ENCODE measurements at regions not wholly inside any gene's neighbourhood (a gene's known extent, or its start where the extent isn't known, plus 50 kb on each side); places are given as distances from the start of the nearest gene placed in this dataset.

DNA sequence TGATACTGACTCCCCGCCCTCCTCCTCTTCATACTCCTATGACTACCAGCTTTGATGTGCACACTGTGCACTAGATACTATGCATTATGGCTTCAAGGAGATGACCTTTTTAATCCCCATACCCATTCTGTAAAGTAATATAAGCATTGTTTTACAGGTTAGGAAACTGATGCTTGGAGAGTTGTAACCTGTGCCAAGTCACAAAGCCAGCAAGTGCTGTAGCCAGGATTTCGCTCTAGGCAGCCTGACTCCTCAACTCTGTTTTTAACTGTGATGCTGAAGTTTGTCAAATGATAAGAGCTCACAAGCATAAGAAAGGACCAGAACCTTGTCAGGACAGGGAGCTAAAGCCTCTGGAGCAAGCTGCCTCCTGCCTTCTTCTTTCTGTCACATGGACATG is 461.3 kb downstream of the TMEM232 start:
- Histone ChIP-seq H3K4me1 (peaks cover 0 to 29% (median 24%) of the 10 kb centered on the region in 4 donors), H3K27me3 (no peaks in the 10 kb centered on the region), H3K9me3 (no peaks in the 10 kb centered on the region), H3K4me3 (no peak overlapping the region), H3K36me3 (no peaks in the 10 kb centered on the region), H3K27ac (peak overlapping the region in 1 of 4 donors; percentile 25)
- TF ChIP-seq, protein P1, sequence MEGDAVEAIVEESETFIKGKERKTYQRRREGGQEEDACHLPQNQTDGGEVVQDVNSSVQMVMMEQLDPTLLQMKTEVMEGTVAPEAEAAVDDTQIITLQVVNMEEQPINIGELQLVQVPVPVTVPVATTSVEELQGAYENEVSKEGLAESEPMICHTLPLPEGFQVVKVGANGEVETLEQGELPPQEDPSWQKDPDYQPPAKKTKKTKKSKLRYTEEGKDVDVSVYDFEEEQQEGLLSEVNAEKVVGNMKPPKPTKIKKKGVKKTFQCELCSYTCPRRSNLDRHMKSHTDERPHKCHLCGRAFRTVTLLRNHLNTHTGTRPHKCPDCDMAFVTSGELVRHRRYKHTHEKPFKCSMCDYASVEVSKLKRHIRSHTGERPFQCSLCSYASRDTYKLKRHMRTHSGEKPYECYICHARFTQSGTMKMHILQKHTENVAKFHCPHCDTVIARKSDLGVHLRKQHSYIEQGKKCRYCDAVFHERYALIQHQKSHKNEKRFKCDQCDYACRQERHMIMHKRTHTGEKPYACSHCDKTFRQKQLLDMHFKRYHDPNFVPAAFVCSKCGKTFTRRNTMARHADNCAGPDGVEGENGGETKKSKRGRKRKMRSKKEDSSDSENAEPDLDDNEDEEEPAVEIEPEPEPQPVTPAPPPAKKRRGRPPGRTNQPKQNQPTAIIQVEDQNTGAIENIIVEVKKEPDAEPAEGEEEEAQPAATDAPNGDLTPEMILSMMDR (IDR thresholded peaks at IDR 0.05): no peak
- no peak for TF ChIP-seq POLR2AphosphoS5 (IDR thresholded peaks at IDR 0.05)
- no peak for TF ChIP-seq EP300 (IDR thresholded peaks at IDR 0.05)
- no peak for TF ChIP-seq POLR2A (IDR thresholded peaks at IDR 0.05)
- WGBS, 2 donors: 91 to 97% methylated on average over 2 of the region's 2 CpGs
- intact Hi-C loops (cut with DNase I): no loop called here
- no peak for DNase-seq

DNA sequence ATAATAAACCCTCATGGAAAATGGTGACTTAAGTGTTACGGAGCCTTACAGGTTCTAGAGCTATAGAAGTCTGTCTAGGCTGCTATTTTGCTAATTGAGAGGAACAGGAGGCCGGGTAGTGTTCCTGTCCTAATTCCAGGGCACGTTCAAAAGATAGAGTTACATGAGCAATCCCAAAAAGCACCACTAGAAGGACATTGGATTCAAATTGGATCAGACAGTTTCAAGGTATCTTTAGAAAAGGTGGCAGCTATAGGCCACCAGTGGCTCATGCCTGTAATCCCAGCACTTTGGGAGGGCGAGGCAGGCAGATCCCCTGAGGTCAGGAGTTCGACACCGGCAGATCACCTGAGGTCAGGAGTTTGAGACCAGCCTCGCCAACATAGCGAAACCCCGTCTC is 458.8 kb downstream of the TMEM232 start:
- TF ChIP-seq POLR2AphosphoS5 (IDR thresholded peaks at IDR 0.05) (no peak), EP300 (IDR thresholded peaks at IDR 0.05) (no peak), POLR2A (IDR thresholded peaks at IDR 0.05) (no peak)
- TF ChIP-seq, protein P1 (IDR thresholded peaks at IDR 0.05): no peak
- 89 to 90% methylated on average over 9 of the region's 9 CpGs for WGBS, 2 donors
- Histone ChIP-seq H3K27me3 (no peaks in the 10 kb centered on the region), H3K36me3 (no peaks in the 10 kb centered on the region), H3K4me3 (no peak overlapping the region), H3K27ac (no peak overlapping the region), H3K9me3 (no peaks in the 10 kb centered on the region), H3K4me1 (peaks cover 0 to 21% (median 17%) of the 10 kb centered on the region in 4 donors)
- DNase-seq: no peak
- intact Hi-C loops (cut with DNase I): no loop called here

DNA sequence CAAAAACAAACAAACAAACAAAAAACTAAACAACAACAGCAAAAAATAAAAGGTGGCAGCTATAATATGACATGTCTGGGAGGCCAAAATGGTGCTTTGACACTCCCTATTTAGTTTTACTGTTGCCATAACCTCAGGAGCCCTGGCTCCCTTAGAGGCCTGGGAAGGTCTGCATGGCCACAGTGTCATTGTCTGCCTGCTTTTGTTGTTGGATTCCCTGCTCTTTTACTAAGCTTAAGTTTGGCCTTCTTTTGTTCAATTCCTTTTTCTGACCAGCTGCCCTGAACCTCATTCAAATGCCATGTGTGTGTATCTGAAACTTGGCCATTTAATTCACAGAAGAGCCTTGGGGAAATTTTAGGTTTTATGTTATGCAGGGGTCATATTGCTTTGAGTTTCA is 458.2 kb downstream of the TMEM232 start:
- Histone ChIP-seq H3K4me3 (no peak overlapping the region), H3K27ac (no peak overlapping the region), H3K27me3 (no peaks in the 10 kb centered on the region), H3K36me3 (no peaks in the 10 kb centered on the region), H3K4me1 (peaks cover 0 to 16% (median 12%) of the 10 kb centered on the region in 4 donors), H3K9me3 (no peaks in the 10 kb centered on the region)
- intact Hi-C loops (cut with DNase I): no loop called here
- no peak for DNase-seq
- TF ChIP-seq POLR2AphosphoS5 (IDR thresholded peaks at IDR 0.05): no peak
- TF ChIP-seq POLR2A (IDR thresholded peaks at IDR 0.05): no peak
- TF ChIP-seq EP300 (IDR thresholded peaks at IDR 0.05): no peak
- TF ChIP-seq, protein P1 (IDR thresholded peaks at IDR 0.05): no peak

DNA sequence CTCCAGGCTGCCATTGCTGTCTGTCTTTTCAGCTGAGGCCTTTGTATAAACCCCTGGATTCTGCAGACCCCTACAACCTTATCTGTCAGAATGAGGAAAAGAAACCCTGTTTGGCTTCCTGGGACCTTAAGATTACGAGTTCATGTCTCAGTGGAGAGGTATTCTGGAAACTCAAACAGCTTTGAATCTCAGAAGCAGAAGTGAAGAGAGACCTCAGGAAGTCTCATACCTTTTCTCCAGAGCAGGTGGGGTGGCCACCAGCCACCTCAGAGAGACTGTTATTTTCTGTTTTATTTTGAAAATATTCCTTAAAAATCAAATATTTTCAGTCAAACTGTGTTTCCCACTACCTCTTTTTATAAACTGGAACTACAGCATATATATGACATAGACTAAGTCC is 457.5 kb downstream of the TMEM232 start:
- Histone ChIP-seq H3K36me3 (no peaks in the 10 kb centered on the region), H3K27ac (no peak overlapping the region), H3K4me3 (no peak overlapping the region), H3K27me3 (no peaks in the 10 kb centered on the region), H3K9me3 (no peaks in the 10 kb centered on the region), H3K4me1 (peaks cover 0 to 13% (median 11%) of the 10 kb centered on the region in 4 donors)
- 79 to 83% methylated on average over 1 of the region's 1 CpG for WGBS, 2 donors
- no peak for TF ChIP-seq POLR2AphosphoS5 (IDR thresholded peaks at IDR 0.05)
- no peak for TF ChIP-seq EP300 (IDR thresholded peaks at IDR 0.05)
- TF ChIP-seq, protein P1 (IDR thresholded peaks at IDR 0.05): no peak
- TF ChIP-seq POLR2A (IDR thresholded peaks at IDR 0.05): no peak
- DNase-seq: no peak
- intact Hi-C loops (cut with DNase I): no loop called here

DNA sequence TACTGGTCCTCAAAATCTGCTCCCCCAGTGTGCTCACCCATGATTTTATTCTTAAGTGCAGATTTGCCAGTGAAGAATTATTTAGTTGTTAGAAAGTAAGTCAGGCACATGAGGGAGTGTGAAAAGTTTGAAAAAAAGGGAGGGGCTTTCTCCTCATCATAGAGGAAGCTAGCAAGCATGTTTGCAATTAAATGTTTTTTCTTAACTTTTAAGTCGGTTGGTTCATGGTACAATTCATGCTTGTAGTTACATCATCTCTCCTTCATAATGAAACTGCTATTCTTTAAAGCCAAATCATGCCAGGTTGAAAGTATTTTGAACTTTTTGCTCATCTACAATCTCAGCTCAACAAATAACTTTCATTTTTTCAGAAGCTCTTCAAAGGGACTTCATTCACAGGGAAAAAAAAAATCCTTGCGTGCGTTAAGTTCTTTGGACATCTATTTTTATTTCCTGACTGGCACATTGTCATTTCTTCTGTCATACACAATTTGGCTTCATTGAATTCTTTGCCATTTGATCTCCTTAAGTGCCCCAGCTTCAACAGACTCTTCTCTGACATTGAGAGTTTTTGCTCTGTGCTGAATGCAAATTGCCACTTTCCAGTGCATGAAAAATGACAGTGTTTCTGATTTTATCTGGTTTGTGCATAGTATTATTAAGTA is 456.9 kb downstream of the TMEM232 start:
- Histone ChIP-seq H3K27me3 (no peaks in the 10 kb centered on the region), H3K27ac (no peak overlapping the region), H3K9me3 (no peaks in the 10 kb centered on the region), H3K4me1 (peaks cover 0 to 12% (median 9%) of the 10 kb centered on the region in 4 donors), H3K4me3 (no peak overlapping the region), H3K36me3 (no peaks in the 10 kb centered on the region)
- DNase-seq: no peak
- 69 to 72% methylated on average over 3 of the region's 3 CpGs for WGBS, 2 donors
- intact Hi-C loops (cut with DNase I): no loop called here
- TF ChIP-seq POLR2A (IDR thresholded peaks at IDR 0.05) (no peak), EP300 (IDR thresholded peaks at IDR 0.05) (no peak), POLR2AphosphoS5 (IDR thresholded peaks at IDR 0.05) (no peak)
- TF ChIP-seq, protein P1 (IDR thresholded peaks at IDR 0.05): no peak
